ENCODE measurements at regions not wholly inside any gene's neighbourhood (a gene's known extent, or its start where the extent isn't known, plus 50 kb on each side); places are given as distances from the start of the nearest gene placed in this dataset.
"Not testable (repeated sequence)": the region's sequence is repeated elsewhere in the genome, so short reads cannot be mapped to it uniquely, and the experiment has no call there.

DNA sequence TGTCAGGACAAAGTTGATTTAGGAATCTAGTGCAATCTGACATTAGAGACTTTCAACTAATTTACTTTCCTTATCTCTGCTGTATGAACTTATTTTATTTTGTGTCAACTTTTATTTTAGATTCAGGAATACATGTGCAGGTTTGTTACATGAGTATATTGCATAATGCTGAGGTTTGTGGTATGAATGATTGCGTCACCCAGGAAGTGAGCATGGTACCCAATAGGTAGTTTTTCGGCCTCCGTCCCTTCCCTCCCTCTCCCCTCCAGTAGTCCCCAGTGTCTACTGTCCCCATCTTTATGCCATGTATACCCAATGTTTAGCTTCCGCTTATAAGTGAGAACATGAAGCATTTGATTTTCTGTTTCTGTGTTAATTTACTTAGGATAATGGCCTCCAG, 68.7 kb upstream of the TEX13D start:
- Histone ChIP-seq H3K27ac (ENCODE audit: low read length) (no peak overlapping the region), H3K79me2 (ENCODE audit: low read length) (no peaks in the 10 kb centered on the region), H4K20me1 (ENCODE audit: insufficient read depth, low read length) (no peaks in the 10 kb centered on the region), H3K4me2 (ENCODE audit: low read length) (no peak overlapping the region), H3K9me3 (ENCODE audit: insufficient read depth, low read length) (no peaks in the 10 kb centered on the region), H3K4me3 (ENCODE audit: low read length) (no peak overlapping the region), H3K27me3 (ENCODE audit: low read depth, low read length) (no peaks in the 10 kb centered on the region), H2AFZ (ENCODE audit: low read depth, low read length) (no peak overlapping the region), H3K9ac (ENCODE audit: low read length) (no peak overlapping the region), H3K36me3 (replicated peaks; ENCODE audit: low read depth, low read length) (no peaks in the 10 kb centered on the region), H3K4me1 (ENCODE audit: low read length) (no peaks in the 10 kb centered on the region)
- TF ChIP-seq CTCF (IDR thresholded peaks at IDR 0.05; ENCODE audit: low read depth, low read length) (no peak), EZH2phosphoT487 (IDR thresholded peaks at IDR 0.05; ENCODE audit: low read depth) (no peak)

DNA sequence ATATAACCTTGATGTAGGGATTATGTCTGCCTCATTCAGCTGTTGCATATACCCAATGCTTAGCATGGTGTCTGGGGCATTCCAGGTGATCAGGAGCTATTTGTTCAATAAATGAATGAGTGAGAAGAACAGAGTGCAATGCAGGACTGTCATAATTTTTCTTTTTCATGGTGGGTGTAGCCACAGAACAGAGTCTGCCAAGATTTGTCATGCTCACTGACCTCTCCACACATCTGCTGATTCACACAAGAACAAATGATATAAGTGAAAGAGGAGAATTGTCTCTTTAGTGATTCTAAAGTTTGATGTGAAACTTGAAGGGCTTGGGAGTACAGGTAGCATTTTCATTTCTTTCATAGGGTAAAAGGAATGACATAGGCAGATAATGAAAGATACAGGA, 64.4 kb upstream of the TEX13D start:
- no peaks in the 10 kb centered on the region for H3K36me3 ChIP-seq (replicated peaks; ENCODE audit: low read depth, low read length)
- H3K9me3 ChIP-seq (ENCODE audit: insufficient read depth, low read length) = no peaks in the 10 kb centered on the region
- H3K4me3 ChIP-seq (ENCODE audit: low read length) = no peak overlapping the region
- H3K27ac ChIP-seq (ENCODE audit: low read length) = no peak overlapping the region
- H3K79me2 ChIP-seq (ENCODE audit: low read length) = no peaks in the 10 kb centered on the region
- H2AFZ ChIP-seq (ENCODE audit: low read depth, low read length) = no peak overlapping the region
- H3K4me2 ChIP-seq (ENCODE audit: low read length) = no peak overlapping the region
- no peaks in the 10 kb centered on the region for H3K4me1 ChIP-seq (ENCODE audit: low read length)
- H3K27me3 ChIP-seq (ENCODE audit: low read depth, low read length) = no peaks in the 10 kb centered on the region
- H3K9ac ChIP-seq (ENCODE audit: low read length) = no peak overlapping the region
- TF ChIP-seq EZH2phosphoT487 (IDR thresholded peaks at IDR 0.05; ENCODE audit: low read depth) (no peak), CTCF (IDR thresholded peaks at IDR 0.05; ENCODE audit: low read depth, low read length) (no peak)
- H4K20me1 ChIP-seq (ENCODE audit: insufficient read depth, low read length) = no peaks in the 10 kb centered on the region

GRCh38 chrX:124269881-124270280, 62.6 kb upstream of the TEX13D start:
- Histone ChIP-seq H3K36me3 (replicated peaks; ENCODE audit: low read depth, low read length) (no peaks in the 10 kb centered on the region), H4K20me1 (ENCODE audit: insufficient read depth, low read length) (no peaks in the 10 kb centered on the region), H3K79me2 (ENCODE audit: low read length) (no peaks in the 10 kb centered on the region), H3K4me1 (ENCODE audit: low read length) (no peaks in the 10 kb centered on the region), H3K27ac (ENCODE audit: low read length) (no peak overlapping the region), H3K4me2 (ENCODE audit: low read length) (no peak overlapping the region), H3K9me3 (ENCODE audit: insufficient read depth, low read length) (no peaks in the 10 kb centered on the region), H3K4me3 (ENCODE audit: low read length) (no peak overlapping the region), H2AFZ (ENCODE audit: low read depth, low read length) (no peak overlapping the region), H3K9ac (ENCODE audit: low read length) (no peak overlapping the region), H3K27me3 (ENCODE audit: low read depth, low read length) (no peaks in the 10 kb centered on the region)
- TF ChIP-seq EZH2phosphoT487 (IDR thresholded peaks at IDR 0.05; ENCODE audit: low read depth) (no peak), CTCF (IDR thresholded peaks at IDR 0.05; ENCODE audit: low read depth, low read length) (no peak)

DNA sequence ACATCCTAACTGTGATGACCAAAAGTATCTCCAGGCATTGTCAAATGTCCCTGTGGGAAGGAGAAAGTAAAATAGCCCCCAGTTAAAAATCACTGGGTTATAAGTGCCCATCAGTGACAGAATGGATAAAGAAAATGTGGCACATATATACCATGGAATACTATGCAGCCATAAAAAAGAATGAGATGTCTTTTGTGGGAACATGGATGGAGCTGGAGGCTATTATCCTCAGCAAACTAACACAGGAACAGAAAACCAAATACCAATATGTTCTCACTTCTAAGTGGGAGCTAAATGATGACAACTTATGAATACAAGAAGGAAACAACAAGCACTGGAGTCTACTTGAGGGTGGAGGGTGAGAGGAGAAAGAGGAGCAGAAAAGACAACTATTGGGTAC, 60.9 kb upstream of the TEX13D start:
- H4K20me1 ChIP-seq (ENCODE audit: insufficient read depth, low read length); H3K36me3 ChIP-seq (replicated peaks; ENCODE audit: low read depth, low read length); H3K27ac ChIP-seq (ENCODE audit: low read length); H3K4me2 ChIP-seq (ENCODE audit: low read length); H3K27me3 ChIP-seq (ENCODE audit: low read depth, low read length); H3K4me1 ChIP-seq (ENCODE audit: low read length); H3K9me3 ChIP-seq (ENCODE audit: insufficient read depth, low read length); H2AFZ ChIP-seq (ENCODE audit: low read depth, low read length); H3K4me3 ChIP-seq (ENCODE audit: low read length); H3K9ac ChIP-seq (ENCODE audit: low read length); H3K79me2 ChIP-seq (ENCODE audit: low read length): not testable (repeated sequence)

GRCh38 chrX:124272370-124272982, 60.0 kb upstream of the TEX13D start:
- Histone ChIP-seq H4K20me1 (ENCODE audit: insufficient read depth, low read length) (no peaks in the 10 kb centered on the region), H2AFZ (ENCODE audit: low read depth, low read length) (no peak overlapping the region), H3K9ac (ENCODE audit: low read length) (no peak overlapping the region), H3K27ac (ENCODE audit: low read length) (no peak overlapping the region), H3K36me3 (replicated peaks; ENCODE audit: low read depth, low read length) (no peaks in the 10 kb centered on the region), H3K79me2 (ENCODE audit: low read length) (no peaks in the 10 kb centered on the region), H3K4me3 (ENCODE audit: low read length) (no peak overlapping the region), H3K9me3 (ENCODE audit: insufficient read depth, low read length) (no peaks in the 10 kb centered on the region), H3K27me3 (ENCODE audit: low read depth, low read length) (no peaks in the 10 kb centered on the region), H3K4me1 (ENCODE audit: low read length) (no peaks in the 10 kb centered on the region), H3K4me2 (ENCODE audit: low read length) (no peak overlapping the region)
- TF ChIP-seq CTCF (IDR thresholded peaks at IDR 0.05; ENCODE audit: low read depth, low read length) (no peak), EZH2phosphoT487 (IDR thresholded peaks at IDR 0.05; ENCODE audit: low read depth) (no peak)

Measured in OCI-LY3 (cell line).